HAP-1 (cell line): ENCODE measurements at regions not wholly inside any gene's neighbourhood (a gene's known extent, or its start where the extent isn't known, plus 50 kb on each side); places are given as distances from the start of the nearest gene placed in this dataset.

Experiments
- DNase-seq, 2 experiments: peaks; one replicate each; pipeline ENCODE4 v3.0.0-alpha.2; 2016 to 2020; ENCODE audit warnings: low spot score in 2 of 2
- H3K27me3 ChIP-seq: fragments of 250-450 bp; sonication (Bioruptor Pico); 2 replicates; pipeline ENCODE4 v1.5.1; 2020; ENCODE audit warnings: low read depth, mild to moderate bottlenecking, moderate library complexity
- H3K36me3 ChIP-seq: fragments of 250-450 bp; sonication (Bioruptor Pico); replicated peaks from 2 replicates; pipeline ENCODE4 v1.5.1; 2020; ENCODE audit warnings: mild to moderate bottlenecking
- H3K4me1 ChIP-seq: fragments of 250-450 bp; sonication (Bioruptor Pico); 2 replicates; pipeline ENCODE4 v1.5.1; 2020; ENCODE audit warnings: mild to moderate bottlenecking
- H3K4me3 ChIP-seq: fragments of 250-450 bp; sonication (Bioruptor Pico); 2 replicates; pipeline ENCODE4 v1.5.1; 2020; ENCODE audit warnings: mild to moderate bottlenecking, moderate library complexity
- H3K9me3 ChIP-seq: fragments of 250-450 bp; sonication (Bioruptor Pico); 2 replicates; pipeline ENCODE4 v1.5.1; 2020; ENCODE audit warnings: mild to moderate bottlenecking, moderate library complexity
- in situ Hi-C: fragments of 300-500 bp; cut with MboI; formaldehyde crosslinking; loops from 3 replicates; pipeline ENCODE4 v1.14.3; 2020; ENCODE audit warnings: low sequenced_read_pairs, inconsistent platforms, mixed read lengths

DNA sequence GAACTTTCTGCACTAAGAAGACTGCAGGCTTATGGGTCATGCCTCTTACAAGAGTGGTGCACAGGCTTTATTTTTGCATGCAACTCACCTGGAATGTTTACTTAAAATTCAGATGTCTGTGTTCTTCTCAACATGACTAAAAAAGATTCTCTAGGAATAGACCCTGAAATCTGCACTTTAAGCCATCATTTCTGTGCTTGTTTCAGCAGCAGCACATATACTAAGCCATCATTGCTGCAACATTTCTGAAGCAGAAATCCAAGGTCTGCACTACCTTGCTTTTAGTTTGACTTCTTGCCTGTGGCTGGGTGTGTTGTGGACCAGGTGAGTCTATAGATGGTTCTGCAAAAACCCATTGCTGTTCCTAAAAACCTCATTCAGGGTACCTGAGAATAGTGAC lies 156.8 kb downstream of the CEP120 start:
- no peak for DNase-seq
- H3K36me3 ChIP-seq = no peaks in the 10 kb centered on the region
- H3K4me3 ChIP-seq = no peak overlapping the region
- in situ Hi-C loops = no loop called here
- H3K4me1 ChIP-seq = peaks cover 23% of the 10 kb centered on the region
- H3K9me3 ChIP-seq = no peaks in the 10 kb centered on the region
- no peaks in the 10 kb centered on the region for H3K27me3 ChIP-seq

DNA sequence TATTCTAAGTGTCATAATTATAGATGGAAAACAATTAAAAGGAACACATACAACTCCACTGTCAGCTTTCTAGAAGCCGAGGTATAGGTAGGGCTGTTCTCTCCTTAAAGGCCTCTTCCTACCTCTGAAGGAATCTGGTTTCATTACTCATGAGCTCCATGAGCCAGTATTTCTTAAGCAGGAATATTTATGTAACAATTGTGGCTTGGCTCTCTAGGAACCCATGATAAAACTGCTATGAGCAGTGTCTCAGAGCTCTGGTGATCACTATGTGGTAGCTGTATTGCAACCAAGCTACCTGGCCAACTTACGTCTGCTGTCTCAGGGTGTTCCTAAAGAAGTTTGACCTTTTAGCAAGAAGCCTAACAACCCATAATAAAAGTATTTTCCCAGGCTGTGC lies 157.7 kb downstream of the CEP120 start:
- Histone ChIP-seq H3K4me3 (no peak overlapping the region), H3K27me3 (no peaks in the 10 kb centered on the region), H3K36me3 (no peaks in the 10 kb centered on the region), H3K9me3 (no peaks in the 10 kb centered on the region), H3K4me1 (peaks cover 23% of the 10 kb centered on the region)
- in situ Hi-C loops = no loop called here
- DNase-seq = no peak

GRCh38 chr5:123264394-123264793 lies 158.8 kb downstream of the CEP120 start:
- no peaks in the 10 kb centered on the region for H3K9me3 ChIP-seq
- peak in 1 of 2 experiments; percentile 20 for DNase-seq
- no peak overlapping the region for H3K4me3 ChIP-seq
- H3K27me3 ChIP-seq = no peaks in the 10 kb centered on the region
- in situ Hi-C loops = no loop called here
- H3K4me1 ChIP-seq = peaks cover 23% of the 10 kb centered on the region
- H3K36me3 ChIP-seq = no peaks in the 10 kb centered on the region

DNA sequence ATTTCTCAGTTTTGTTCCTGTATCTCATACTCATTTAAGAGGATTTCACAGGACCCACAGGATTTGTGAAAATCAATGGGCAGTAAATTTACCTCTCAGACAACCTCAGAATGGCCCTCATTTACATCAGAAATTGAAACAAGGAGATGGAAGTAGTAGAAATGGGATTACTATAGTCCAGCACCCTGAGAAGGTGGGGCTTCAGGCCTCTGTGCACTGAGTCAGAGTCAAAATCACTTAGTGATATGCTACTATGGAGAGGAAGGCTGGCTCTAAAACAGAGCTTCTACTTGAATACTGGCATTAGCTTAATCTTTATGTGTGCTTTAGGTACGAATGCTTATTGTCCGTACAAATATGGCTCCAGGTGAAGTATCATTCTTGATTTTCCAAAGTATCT lies 159.3 kb downstream of the CEP120 start:
- Histone ChIP-seq H3K36me3 (no peaks in the 10 kb centered on the region), H3K27me3 (no peaks in the 10 kb centered on the region), H3K9me3 (no peaks in the 10 kb centered on the region), H3K4me1 (peaks cover 23% of the 10 kb centered on the region), H3K4me3 (no peak overlapping the region)
- DNase-seq = peak; percentile 35 to 41
- in situ Hi-C loops = no loop called here

DNA sequence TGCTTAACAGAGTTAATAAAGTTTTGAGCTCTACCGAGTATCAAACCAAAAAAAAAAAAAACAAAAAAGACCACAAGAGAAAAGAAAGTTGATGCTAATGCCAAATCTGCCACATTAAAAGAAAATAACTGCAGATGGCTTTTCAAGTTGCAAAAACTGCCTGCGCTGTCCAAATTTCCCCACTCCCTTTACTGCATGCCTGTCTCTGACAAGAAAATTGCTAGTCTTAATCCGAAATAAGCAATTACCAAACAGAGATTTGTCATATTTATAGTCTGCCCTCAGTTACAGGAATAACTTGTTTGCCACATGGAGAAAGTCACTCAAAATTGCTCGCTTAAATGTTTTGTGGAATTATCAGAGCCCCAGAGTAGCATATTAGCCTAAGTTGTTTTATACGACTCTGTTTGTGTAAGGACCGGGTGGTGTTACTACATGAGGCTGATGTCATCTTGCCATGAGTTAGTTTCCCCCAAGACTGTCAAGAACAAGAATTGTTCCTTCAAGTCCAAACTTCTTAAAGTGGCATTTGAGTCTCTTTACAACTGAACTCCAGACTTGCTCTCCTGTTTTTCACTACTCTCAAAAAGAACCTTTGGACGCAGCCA lies 160.9 kb downstream of the CEP120 start:
- Histone ChIP-seq H3K4me3 (no peak overlapping the region), H3K9me3 (no peaks in the 10 kb centered on the region), H3K27me3 (no peaks in the 10 kb centered on the region), H3K4me1 (peaks cover 23% of the 10 kb centered on the region), H3K36me3 (no peaks in the 10 kb centered on the region)
- in situ Hi-C loops = no loop called here
- DNase-seq = no peak

- Histone ChIP-seq H3K36me3 (no peaks in the 10 kb centered on the region), H3K27me3 (no peaks in the 10 kb centered on the region), H3K4me1 (peaks cover 23% of the 10 kb centered on the region), H3K4me3 (no peak overlapping the region), H3K9me3 (no peaks in the 10 kb centered on the region)
- no peak for DNase-seq
- in situ Hi-C loops = no loop called here
Measured at GRCh38 chr5:123261752-123262151, 161.5 kb downstream of the CEP120 start.

- H3K36me3 ChIP-seq = no peaks in the 10 kb centered on the region
- in situ Hi-C loops = no loop called here
- peaks cover 2% of the 10 kb centered on the region; the same call in 1 of the 2 replicates for H3K9me3 ChIP-seq
- no peaks in the 10 kb centered on the region for H3K27me3 ChIP-seq
- DNase-seq = no peak
- H3K4me1 ChIP-seq = no peaks in the 10 kb centered on the region
- no peak overlapping the region for H3K4me3 ChIP-seq
Measured at GRCh38 chr5:123249446-123249845, 160.4 kb downstream of the PRDM6 start.

DNA sequence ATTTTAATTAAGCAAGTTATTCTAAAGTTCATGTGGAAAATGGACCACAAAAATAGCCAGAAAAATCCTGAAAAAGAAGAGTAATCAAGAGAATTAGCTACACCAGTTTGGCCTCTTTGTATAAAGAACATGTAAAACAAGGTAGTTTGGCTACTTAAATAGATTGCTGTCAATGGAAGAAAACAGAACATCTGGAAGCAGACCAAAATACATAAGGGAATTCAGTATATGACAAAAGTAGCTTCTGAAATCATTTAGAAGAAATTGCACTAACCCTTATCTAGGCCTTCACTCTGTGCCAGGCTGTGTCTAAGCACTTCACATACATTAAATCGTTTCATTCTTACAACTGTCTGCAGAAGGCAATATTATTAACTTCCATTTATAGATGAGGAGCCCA lies 156.6 kb downstream of the PRDM6 start:
- in situ Hi-C loops = no loop called here
- Histone ChIP-seq H3K27me3 (no peaks in the 10 kb centered on the region), H3K36me3 (no peaks in the 10 kb centered on the region), H3K4me3 (no peak overlapping the region), H3K4me1 (no peaks in the 10 kb centered on the region), H3K9me3 (no peaks in the 10 kb centered on the region)
- no peak for DNase-seq

DNA sequence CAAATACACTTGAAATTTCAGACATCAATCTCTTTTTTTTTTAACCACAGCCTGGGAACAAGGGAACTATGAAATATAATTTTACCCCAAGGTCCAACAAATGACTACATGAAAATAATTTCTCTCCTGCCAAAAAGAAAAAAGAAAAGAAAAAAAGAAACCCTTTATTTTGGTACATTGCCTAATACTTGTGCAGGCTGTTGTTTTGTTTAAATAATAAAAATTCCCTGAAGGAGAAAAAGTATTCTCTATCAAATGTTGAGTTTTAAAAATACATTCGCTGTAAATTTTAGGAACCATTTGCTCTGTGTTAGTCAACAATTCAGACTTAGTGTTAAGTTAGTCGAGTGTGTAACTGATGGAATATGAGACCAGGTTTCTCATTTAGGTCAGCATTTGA lies 155.4 kb downstream of the PRDM6 start:
- no peaks in the 10 kb centered on the region for H3K27me3 ChIP-seq
- H3K4me1 ChIP-seq = no peaks in the 10 kb centered on the region
- no peaks in the 10 kb centered on the region for H3K9me3 ChIP-seq
- no peak for DNase-seq
- H3K4me3 ChIP-seq = no peak overlapping the region
- in situ Hi-C loops = no loop called here
- no peaks in the 10 kb centered on the region for H3K36me3 ChIP-seq
